Activated CD4-positive, alpha-beta memory T cell treated with anti-CD3 and anti-CD28 coated beads, Interleukin-2, amount 10 ng/mL, durations not matched to agents 7 days and 5 days (primary cell): ENCODE measurements at regions not wholly inside any gene's neighbourhood (a gene's known extent, or its start where the extent isn't known, plus 50 kb on each side); places are given as distances from the start of the nearest gene placed in this dataset.

Experiments
- CTCF ChIA-PET: fragments of 350-600 bp; sonication (Branson Sonifier 250); formaldehyde crosslinking; loops from one replicate; lab custom pipeline; 2021; ENCODE audit warnings: antibody characterized with exemption, inconsistent platforms; lab: Charles Lee
- POLR2A ChIA-PET: fragments of 350-600 bp; sonication (Branson Sonifier 250); formaldehyde crosslinking; loops from one replicate; lab custom pipeline; 2021; ENCODE audit warnings: antibody characterized with exemption; lab: Charles Lee
- DNase-seq: peaks from one replicate; pipeline ENCODE4 v3.0.0-alpha.2; 2020
- H3K27ac Mint-ChIP-seq: one replicate; pipeline ENCODE4 v1.8.0; 2021; ENCODE audit warnings: mild to moderate bottlenecking, mixed read lengths
- H3K27me3 Mint-ChIP-seq: one replicate; pipeline ENCODE4 v1.8.0; 2021; ENCODE audit warnings: mixed read lengths
- H3K36me3 Mint-ChIP-seq: one replicate; pipeline ENCODE4 v1.8.0; 2021; ENCODE audit warnings: low read depth, mixed read lengths
- H3K4me1 Mint-ChIP-seq: one replicate; pipeline ENCODE4 v1.8.0; 2021; ENCODE audit warnings: mixed read lengths
- H3K4me3 Mint-ChIP-seq: one replicate; pipeline ENCODE4 v1.8.0; 2021; ENCODE audit warnings: mild to moderate bottlenecking, mixed read lengths
- H3K9me3 Mint-ChIP-seq: one replicate; pipeline ENCODE4 v1.8.0; 2021; ENCODE audit warnings: mixed read lengths

DNA sequence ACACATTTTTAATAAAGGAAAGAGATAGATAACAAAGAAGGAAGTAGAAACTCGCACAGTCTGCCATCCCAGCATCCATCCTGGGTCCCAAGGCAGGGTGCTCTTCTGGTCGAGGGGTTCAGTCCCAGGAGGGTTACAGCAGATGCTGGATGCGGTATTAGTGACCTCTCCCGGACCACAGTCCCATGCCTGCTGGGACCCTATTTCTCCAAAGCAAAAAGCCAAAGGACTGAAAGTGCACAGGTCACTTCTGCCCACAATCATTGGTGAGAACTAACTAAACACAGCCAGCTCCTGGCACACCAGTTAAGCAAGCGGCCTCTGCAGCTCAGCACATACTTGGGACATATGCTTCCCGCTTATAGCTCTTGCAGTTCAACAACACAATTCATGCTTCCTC, 96.1 kb upstream of the HABP2 start:
- no peak overlapping the region for H3K27ac Mint-ChIP-seq
- peaks cover 15% of the 10 kb centered on the region for H3K27me3 Mint-ChIP-seq
- no peak overlapping the region for H3K4me3 Mint-ChIP-seq
- no peak for DNase-seq
- CTCF ChIA-PET = no interaction called here
- POLR2A ChIA-PET = no interaction called here
- no peaks in the 10 kb centered on the region for H3K36me3 Mint-ChIP-seq
- H3K9me3 Mint-ChIP-seq = no peaks in the 10 kb centered on the region
- H3K4me1 Mint-ChIP-seq = peaks cover 2% of the 10 kb centered on the region

DNA sequence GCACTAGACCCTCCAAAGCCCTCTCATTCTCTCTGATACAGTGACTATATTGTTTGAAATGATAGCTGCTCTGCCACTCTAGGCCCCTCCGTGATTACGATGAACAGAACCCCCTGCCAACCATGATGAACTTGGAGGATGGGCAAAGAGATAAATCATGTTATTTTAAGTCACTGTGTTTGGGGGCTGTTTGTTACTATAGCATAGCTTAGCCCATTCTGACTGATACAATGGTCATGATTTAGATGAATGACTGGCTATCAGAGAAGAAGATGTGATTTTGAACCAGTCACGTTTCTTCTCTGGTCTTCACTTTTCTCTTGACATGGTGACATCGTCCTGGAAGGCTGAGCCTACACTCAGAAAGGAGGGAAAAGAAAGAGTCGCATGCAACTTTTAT, 95.4 kb upstream of the HABP2 start:
- no peak for DNase-seq
- Mint-ChIP-seq H3K36me3 (no peaks in the 10 kb centered on the region), H3K9me3 (no peaks in the 10 kb centered on the region), H3K4me1 (peaks cover 2% of the 10 kb centered on the region), H3K27ac (no peak overlapping the region), H3K4me3 (no peak overlapping the region), H3K27me3 (peaks cover 15% of the 10 kb centered on the region)
- POLR2A ChIA-PET = no interaction called here
- CTCF ChIA-PET = no interaction called here

DNA sequence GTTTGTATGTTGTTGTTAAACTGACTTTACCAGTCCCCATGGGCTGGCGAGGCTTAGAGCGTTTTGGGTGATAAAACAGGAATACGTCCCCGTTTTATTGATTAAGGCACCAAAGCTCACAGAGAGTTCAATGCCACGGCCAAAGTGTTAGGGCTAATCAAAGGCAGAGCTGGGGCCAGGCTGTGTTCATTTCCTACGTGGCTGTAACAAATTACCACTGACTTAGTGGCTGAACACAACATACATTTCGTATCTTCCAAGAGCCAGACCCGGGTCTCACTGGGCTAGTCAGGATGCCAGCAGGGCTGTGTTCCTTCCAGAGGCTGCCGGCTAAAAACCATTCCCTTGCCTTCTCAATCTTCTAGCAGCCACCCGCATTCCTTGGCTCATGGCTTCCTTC, 94.4 kb upstream of the HABP2 start:
- H3K27me3 Mint-ChIP-seq = peaks cover 15% of the 10 kb centered on the region
- ChIA-PET POLR2A (no interaction called here), CTCF (no interaction called here)
- H3K36me3 Mint-ChIP-seq = no peaks in the 10 kb centered on the region
- H3K4me3 Mint-ChIP-seq = no peak overlapping the region
- H3K9me3 Mint-ChIP-seq = no peaks in the 10 kb centered on the region
- peaks cover 2% of the 10 kb centered on the region for H3K4me1 Mint-ChIP-seq
- no peak for DNase-seq
- no peak overlapping the region for H3K27ac Mint-ChIP-seq

GRCh38 chr10:113458944-113459343, 93.9 kb upstream of the HABP2 start:
- peaks cover 18% of the 10 kb centered on the region for H3K27me3 Mint-ChIP-seq
- ChIA-PET CTCF (no interaction called here), POLR2A (no interaction called here)
- no peak overlapping the region for H3K4me3 Mint-ChIP-seq
- H3K9me3 Mint-ChIP-seq = no peaks in the 10 kb centered on the region
- DNase-seq = no peak
- H3K27ac Mint-ChIP-seq = no peak overlapping the region
- peaks cover 2% of the 10 kb centered on the region for H3K4me1 Mint-ChIP-seq
- no peaks in the 10 kb centered on the region for H3K36me3 Mint-ChIP-seq

DNA sequence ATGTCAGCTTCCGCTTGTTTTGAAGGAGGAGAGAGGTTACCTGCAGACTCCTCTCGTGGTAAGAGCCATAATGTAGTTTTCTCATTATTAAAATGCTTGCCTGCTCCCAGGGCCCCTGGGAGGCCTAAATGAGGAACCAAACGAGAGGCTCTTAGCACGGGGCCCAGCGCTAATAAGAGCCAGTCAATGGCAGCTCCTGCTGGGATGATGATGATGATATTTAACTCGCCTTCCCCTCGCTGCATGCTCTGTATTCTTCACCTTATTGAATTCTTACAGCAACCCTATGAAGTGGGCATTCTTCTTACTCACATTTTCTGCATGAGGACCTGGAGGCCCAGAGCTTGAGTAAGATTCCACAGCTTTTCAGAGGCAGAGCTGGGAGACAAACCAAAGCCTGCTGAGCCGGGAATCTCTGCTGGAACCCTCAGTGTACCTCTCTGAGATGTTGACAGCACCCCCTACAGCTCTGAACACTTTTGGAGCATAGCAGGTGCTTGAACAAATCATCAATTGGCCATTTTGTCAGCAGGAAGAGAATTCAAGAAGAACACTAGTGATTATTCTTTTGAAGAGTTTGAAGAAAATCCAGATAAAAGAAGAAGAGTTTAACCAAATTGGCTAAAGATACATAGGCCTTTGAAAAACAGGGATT, 93.1 kb upstream of the HABP2 start:
- H3K27me3 Mint-ChIP-seq = peaks cover 23% of the 10 kb centered on the region
- H3K27ac Mint-ChIP-seq = no peak overlapping the region
- no peak for DNase-seq
- no peaks in the 10 kb centered on the region for H3K36me3 Mint-ChIP-seq
- ChIA-PET POLR2A (no interaction called here), CTCF (no interaction called here)
- no peaks in the 10 kb centered on the region for H3K9me3 Mint-ChIP-seq
- H3K4me3 Mint-ChIP-seq = no peak overlapping the region
- H3K4me1 Mint-ChIP-seq = peaks cover 2% of the 10 kb centered on the region

DNA sequence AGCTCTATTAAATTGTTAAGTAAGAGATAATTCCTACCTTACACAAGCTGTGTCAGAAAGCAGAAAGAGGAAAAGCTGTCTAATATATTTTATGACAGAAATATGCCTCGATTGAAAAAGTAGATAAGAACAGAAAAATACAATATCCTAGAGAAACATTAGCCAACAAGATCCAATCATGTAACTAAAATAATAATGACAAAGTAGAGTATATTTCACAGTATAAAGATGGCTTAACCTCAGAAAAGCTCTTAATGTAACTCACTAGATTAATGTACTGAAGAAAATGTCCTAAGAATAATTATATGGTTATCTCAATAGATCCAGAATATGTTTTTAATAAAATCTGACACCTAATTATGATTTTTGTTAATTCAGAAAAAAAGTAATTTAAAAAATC, 89.8 kb upstream of the HABP2 start:
- Mint-ChIP-seq H3K4me3 (no peak overlapping the region), H3K27ac (no peak overlapping the region), H3K36me3 (no peaks in the 10 kb centered on the region), H3K4me1 (no peaks in the 10 kb centered on the region), H3K9me3 (no peaks in the 10 kb centered on the region), H3K27me3 (peaks cover 23% of the 10 kb centered on the region)
- CTCF ChIA-PET = interaction anchor here (1.5 kb wide), 1 partner anchor 10 kb away, joined by 4 read pairs; no protein-coding TSS in a partner anchor
- no peak for DNase-seq
- POLR2A ChIA-PET = no interaction called here

GRCh38 chr10:113463777-113464176, 89.1 kb upstream of the HABP2 start:
- peaks cover 22% of the 10 kb centered on the region for H3K27me3 Mint-ChIP-seq
- no peak overlapping the region for H3K4me3 Mint-ChIP-seq
- no peaks in the 10 kb centered on the region for H3K4me1 Mint-ChIP-seq
- ChIA-PET CTCF (no interaction called here), POLR2A (no interaction called here)
- no peaks in the 10 kb centered on the region for H3K9me3 Mint-ChIP-seq
- H3K27ac Mint-ChIP-seq = no peak overlapping the region
- no peaks in the 10 kb centered on the region for H3K36me3 Mint-ChIP-seq
- DNase-seq = no peak

DNA sequence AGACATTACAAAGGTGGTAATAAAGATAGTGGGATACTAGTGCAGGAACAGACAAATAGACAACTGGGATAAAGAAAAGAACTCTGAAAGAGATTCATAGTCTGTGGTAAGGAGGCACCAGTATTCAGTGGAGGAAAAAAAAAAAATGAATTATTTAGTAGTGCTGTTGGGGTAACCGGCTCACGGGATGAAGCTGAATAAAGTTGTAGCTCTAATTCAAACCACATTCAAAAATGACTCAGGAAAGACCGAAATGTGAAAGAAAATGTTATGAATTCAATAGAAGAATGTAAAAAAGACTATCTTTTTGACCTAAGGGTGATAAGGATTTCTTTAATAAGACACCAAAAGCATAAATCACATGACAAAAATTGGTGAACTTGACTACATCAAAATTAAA, 83.1 kb upstream of the HABP2 start:
- ChIA-PET POLR2A (no interaction called here), CTCF (no interaction called here)
- H3K4me3 Mint-ChIP-seq = no peak overlapping the region
- H3K9me3 Mint-ChIP-seq = no peaks in the 10 kb centered on the region
- H3K27me3 Mint-ChIP-seq = peaks cover under 1% of the 10 kb centered on the region
- no peak overlapping the region for H3K27ac Mint-ChIP-seq
- H3K36me3 Mint-ChIP-seq = no peaks in the 10 kb centered on the region
- no peaks in the 10 kb centered on the region for H3K4me1 Mint-ChIP-seq
- no peak for DNase-seq

DNA sequence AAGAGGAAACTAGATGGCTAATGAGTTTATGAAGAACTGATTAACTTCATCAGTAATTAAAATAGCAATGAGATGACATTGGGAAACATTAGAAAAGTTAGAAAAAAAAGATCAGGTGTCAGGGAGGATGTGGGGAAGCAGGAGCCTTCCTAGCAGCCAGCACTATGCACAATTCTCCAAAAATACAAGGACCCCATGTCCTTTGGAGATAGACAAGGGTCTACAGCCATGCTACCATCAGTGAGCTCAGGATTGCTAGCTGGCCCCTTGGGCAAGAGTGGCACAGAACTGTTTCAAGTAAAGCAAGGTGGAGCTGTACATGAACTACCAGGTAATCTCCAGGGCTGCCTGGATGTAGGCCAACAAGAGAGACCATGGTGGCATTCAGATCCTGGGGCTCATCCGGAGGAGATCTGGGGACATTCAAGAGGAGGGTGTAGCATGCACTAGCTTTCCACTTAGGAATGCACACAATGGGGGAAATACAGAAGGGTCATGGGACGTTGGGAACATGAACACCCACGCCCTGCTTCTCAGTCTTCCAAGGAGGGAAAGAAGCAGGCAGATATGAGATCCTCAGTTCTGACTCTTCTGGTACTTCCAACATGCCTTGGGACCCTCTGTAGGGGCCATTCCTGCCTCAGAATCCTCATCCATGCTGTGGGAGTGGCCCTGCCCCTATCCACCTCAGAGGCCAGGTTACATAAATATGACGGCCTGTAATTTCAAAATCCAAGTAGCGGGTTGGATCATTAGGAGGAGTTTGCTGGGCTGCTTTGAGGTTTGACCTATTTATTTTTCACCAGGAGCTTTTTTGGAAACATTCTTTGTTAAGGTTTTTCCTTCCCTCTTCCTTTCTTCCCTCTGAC, 82.2 kb upstream of the HABP2 start:
- H3K9me3 Mint-ChIP-seq = no peaks in the 10 kb centered on the region
- ChIA-PET POLR2A (no interaction called here), CTCF (no interaction called here)
- H3K27ac Mint-ChIP-seq = no peak overlapping the region
- no peaks in the 10 kb centered on the region for H3K4me1 Mint-ChIP-seq
- DNase-seq = no peak
- no peak overlapping the region for H3K4me3 Mint-ChIP-seq
- no peaks in the 10 kb centered on the region for H3K36me3 Mint-ChIP-seq
- H3K27me3 Mint-ChIP-seq = peaks cover 3% of the 10 kb centered on the region

DNA sequence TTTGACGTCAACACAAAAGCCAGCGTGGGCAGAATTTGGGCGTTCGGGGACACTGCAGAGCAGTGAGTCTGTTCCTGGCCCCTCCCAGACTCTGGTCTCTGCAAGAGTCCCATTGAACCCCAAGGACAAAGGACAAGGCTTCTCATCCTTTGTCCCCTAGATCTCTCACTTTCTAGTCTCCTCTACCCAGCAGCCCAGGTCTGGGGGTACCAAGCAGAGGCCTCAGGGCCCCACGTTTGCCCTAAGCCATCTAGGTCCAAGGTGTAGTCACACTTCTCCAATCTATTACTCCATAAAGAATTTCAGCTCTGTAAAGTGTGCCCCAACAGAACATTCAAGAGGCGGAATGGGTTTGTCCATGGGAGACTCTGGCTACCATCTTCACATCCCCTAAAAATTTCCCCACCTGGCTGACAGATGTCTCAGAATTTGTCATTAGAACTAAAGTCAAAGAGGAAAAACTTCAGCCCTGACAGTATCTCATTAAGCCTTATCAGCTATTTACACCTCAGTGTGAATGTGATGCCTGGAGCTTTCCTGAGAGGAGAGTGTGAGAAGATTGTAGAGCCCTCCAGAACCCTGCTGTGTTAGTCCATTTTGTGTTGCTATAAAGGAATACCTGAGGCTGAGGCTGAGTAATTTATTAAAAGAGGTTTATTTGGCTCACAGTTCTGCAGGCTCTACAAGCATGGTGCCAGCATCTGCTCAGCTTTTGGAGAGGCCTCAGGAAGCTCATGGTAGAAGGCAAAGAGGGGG, 81.4 kb upstream of the HABP2 start:
- Mint-ChIP-seq H3K4me1 (no peaks in the 10 kb centered on the region), H3K9me3 (no peaks in the 10 kb centered on the region), H3K36me3 (no peaks in the 10 kb centered on the region), H3K27me3 (peaks cover 3% of the 10 kb centered on the region), H3K4me3 (no peak overlapping the region), H3K27ac (no peak overlapping the region)
- ChIA-PET CTCF (no interaction called here), POLR2A (no interaction called here)
- DNase-seq = no peak

- H3K27me3 Mint-ChIP-seq = peaks cover 3% of the 10 kb centered on the region
- H3K27ac Mint-ChIP-seq = no peak overlapping the region
- no peak overlapping the region for H3K4me3 Mint-ChIP-seq
- ChIA-PET POLR2A (no interaction called here), CTCF (no interaction called here)
- no peaks in the 10 kb centered on the region for H3K4me1 Mint-ChIP-seq
- no peaks in the 10 kb centered on the region for H3K36me3 Mint-ChIP-seq
- no peak for DNase-seq
- H3K9me3 Mint-ChIP-seq = no peaks in the 10 kb centered on the region
These were observed 79.8 kb upstream of the HABP2 start for GRCh38 chr10:113473011-113473410.

DNA sequence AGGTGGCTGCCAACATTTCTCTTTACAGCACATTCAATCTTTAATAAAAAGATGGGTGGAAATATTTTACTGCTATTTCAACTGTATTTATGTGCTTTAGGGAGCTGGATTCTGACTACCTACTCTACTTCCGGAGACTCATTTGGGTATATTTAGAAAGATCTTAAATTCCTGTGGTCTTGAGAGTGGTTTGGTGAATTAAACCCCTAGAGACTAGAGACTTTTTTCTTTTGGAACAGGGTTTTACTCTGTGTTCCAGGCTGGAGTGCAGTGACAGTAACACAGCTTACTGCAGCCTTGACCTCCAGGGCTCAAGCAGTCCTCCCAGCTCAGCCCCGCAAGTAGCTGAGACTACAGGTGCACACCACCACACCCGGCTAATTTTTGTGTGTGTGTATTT, 79.0 kb upstream of the HABP2 start:
- CTCF ChIA-PET = no interaction called here
- Mint-ChIP-seq H3K36me3 (no peaks in the 10 kb centered on the region), H3K4me3 (no peak overlapping the region), H3K27ac (no peak overlapping the region), H3K4me1 (no peaks in the 10 kb centered on the region), H3K9me3 (no peaks in the 10 kb centered on the region), H3K27me3 (peaks cover 3% of the 10 kb centered on the region)
- no peak for DNase-seq
- POLR2A ChIA-PET = no interaction called here

DNA sequence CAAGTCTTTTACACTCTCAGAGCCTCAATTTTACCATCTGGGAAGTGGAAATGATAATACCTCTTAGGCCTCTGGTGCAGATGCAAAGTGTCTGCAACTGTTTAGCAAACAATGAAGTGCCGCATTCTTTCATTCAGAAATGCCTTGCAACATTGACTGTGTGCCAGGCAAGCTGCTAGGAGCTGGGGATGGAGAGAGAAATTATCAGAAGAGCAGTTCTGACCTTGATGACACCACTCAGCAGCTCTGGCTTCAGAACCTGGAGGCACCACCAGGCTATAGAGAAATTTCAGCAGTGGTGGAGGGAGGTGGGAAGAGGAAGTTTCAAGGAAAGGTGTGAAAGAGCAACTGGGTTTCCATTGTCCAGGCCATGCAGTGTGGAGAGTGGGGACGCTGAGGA, 78.1 kb upstream of the HABP2 start:
- DNase-seq = no peak
- H3K4me1 Mint-ChIP-seq = no peaks in the 10 kb centered on the region
- ChIA-PET CTCF (no interaction called here), POLR2A (no interaction called here)
- no peak overlapping the region for H3K4me3 Mint-ChIP-seq
- H3K27ac Mint-ChIP-seq = no peak overlapping the region
- peaks cover 3% of the 10 kb centered on the region for H3K27me3 Mint-ChIP-seq
- H3K36me3 Mint-ChIP-seq = no peaks in the 10 kb centered on the region
- H3K9me3 Mint-ChIP-seq = peaks cover 7% of the 10 kb centered on the region
